ENCODE measurements at regions not wholly inside any gene's neighbourhood (a gene's known extent, or its start where the extent isn't known, plus 50 kb on each side); places are given as distances from the start of the nearest gene placed in this dataset.

- no peak for TF ChIP-seq POLR2A (IDR thresholded peaks at IDR 0.05; ENCODE audit: low read depth, low read length)
- no peak for TF ChIP-seq POLR2AphosphoS5 (IDR thresholded peaks at IDR 0.05; ENCODE audit: low read depth, low read length)
- no peak for TF ChIP-seq TAF1 (IDR thresholded peaks at IDR 0.05; ENCODE audit: borderline replicate concordance, low read depth, low read length)
Observed at GRCh38 chrX:94252211-94252610, 578.2 kb downstream of the FAM133A start.

Measured in GM12892 (cell line).